ENCODE measurements at regions not wholly inside any gene's neighbourhood (a gene's known extent, or its start where the extent isn't known, plus 50 kb on each side); places are given as distances from the start of the nearest gene placed in this dataset.

DNA sequence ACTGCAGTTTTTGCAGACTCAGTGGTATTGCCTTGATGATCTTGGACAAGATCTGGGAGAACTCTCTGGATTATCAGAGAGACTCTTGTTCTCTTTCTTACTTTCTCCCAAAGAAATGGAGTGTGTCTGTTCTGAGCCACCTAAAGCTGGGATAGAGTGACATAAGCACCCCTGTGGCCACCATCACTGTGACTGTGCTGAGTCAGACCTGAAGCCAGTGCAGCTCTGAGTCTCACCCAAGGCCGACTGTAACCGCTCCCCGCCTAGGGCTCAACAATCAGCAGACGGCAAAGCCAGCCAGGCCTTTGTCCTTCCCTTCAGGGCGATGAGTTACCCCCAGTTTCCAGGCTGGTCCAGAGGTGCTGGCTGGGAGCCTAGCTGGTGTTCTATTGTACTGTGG is 795.6 kb downstream of the UQCRFS1 start:
- H3K23ac ChIP-seq (ENCODE audit: insufficient read length, low read depth, low read length), result no peak overlapping the region
- no peak overlapping the region for H4K91ac ChIP-seq (ENCODE audit: insufficient read length, low read depth, low read length)
- no peak overlapping the region for H2AK5ac ChIP-seq (ENCODE audit: insufficient read length, low read length)
- no peak overlapping the region; the same call in 1 of the 2 replicates for H3K14ac ChIP-seq (ENCODE audit: insufficient read depth, low read length)
- no peaks in the 10 kb centered on the region for H3K27me3 ChIP-seq (ENCODE audit: insufficient read depth, low read length)
- H2BK15ac ChIP-seq (ENCODE audit: low read depth, low read length), result no peak overlapping the region
- H3K79me1 ChIP-seq (ENCODE audit: insufficient read depth, low read depth, low read length, poor library complexity, severe bottlenecking), result no peaks in the 10 kb centered on the region
- Mint-ChIP-seq H3K36me3 (ENCODE audit: insufficient read depth in 1 of 3, low read depth in 3 of 3) (no peaks in the 10 kb centered on the region), H3K9me3 (no peaks in the 10 kb centered on the region; a peak in 1 of 5 replicates), H3K27me3 (ENCODE audit: low read depth) (no peaks in the 10 kb centered on the region), H3K4me3 (no peak overlapping the region), H3K4me1 (peaks cover 0 to 2% of the 10 kb centered on the region in 2 experiments; a peak in 1 of 4 replicates), H3K27ac (no peak overlapping the region)
- H3T11ph ChIP-seq (ENCODE audit: low read length), result no peak overlapping the region
- no peak for DNase-seq
- H4K8ac ChIP-seq (replicated peaks; ENCODE audit: insufficient read length, low read depth, low read length), result no peak overlapping the region
- H3K79me2 ChIP-seq (ENCODE audit: insufficient read depth, low read length), result no peaks in the 10 kb centered on the region
- TF ChIP-seq, protein P1, sequence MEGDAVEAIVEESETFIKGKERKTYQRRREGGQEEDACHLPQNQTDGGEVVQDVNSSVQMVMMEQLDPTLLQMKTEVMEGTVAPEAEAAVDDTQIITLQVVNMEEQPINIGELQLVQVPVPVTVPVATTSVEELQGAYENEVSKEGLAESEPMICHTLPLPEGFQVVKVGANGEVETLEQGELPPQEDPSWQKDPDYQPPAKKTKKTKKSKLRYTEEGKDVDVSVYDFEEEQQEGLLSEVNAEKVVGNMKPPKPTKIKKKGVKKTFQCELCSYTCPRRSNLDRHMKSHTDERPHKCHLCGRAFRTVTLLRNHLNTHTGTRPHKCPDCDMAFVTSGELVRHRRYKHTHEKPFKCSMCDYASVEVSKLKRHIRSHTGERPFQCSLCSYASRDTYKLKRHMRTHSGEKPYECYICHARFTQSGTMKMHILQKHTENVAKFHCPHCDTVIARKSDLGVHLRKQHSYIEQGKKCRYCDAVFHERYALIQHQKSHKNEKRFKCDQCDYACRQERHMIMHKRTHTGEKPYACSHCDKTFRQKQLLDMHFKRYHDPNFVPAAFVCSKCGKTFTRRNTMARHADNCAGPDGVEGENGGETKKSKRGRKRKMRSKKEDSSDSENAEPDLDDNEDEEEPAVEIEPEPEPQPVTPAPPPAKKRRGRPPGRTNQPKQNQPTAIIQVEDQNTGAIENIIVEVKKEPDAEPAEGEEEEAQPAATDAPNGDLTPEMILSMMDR (conservative IDR thresholded peaks at IDR 0.05), result no peak
- no peak overlapping the region for H2BK120ac ChIP-seq (ENCODE audit: low read depth, low read length, poor library complexity, severe bottlenecking)
- H3K4me2 ChIP-seq (ENCODE audit: insufficient read depth, insufficient read length, low read length), result no peak overlapping the region
- H2BK20ac ChIP-seq (ENCODE audit: low read depth, low read length, poor library complexity, severe bottlenecking), result no peak overlapping the region
- no peak overlapping the region for H3K4ac ChIP-seq (ENCODE audit: low read depth, low read length)
- H3K23me2 ChIP-seq (ENCODE audit: insufficient read length, low read depth, low read length, poor library complexity, severe bottlenecking), result no peaks in the 10 kb centered on the region
- no peak overlapping the region for H3K27ac ChIP-seq (ENCODE audit: insufficient read length, low read depth, low read length)
- H3K18ac ChIP-seq (ENCODE audit: insufficient read length, low read depth, low read length), result no peak overlapping the region
- H4K20me1 ChIP-seq (ENCODE audit: control insufficient read depth, insufficient read depth, insufficient read length), result no peaks in the 10 kb centered on the region
- no peaks in the 10 kb centered on the region for H3K4me1 ChIP-seq (ENCODE audit: insufficient read depth, low read length)
- H2BK12ac ChIP-seq (ENCODE audit: insufficient read length, low read depth, low read length), result peak overlapping the region; percentile 50
- H3K9me3 ChIP-seq (ENCODE audit: control insufficient read depth, low read depth, low read length), result no peaks in the 10 kb centered on the region
- no peak overlapping the region for H3K56ac ChIP-seq (ENCODE audit: insufficient read length, low read depth, low read length)
- H2AFZ ChIP-seq (ENCODE audit: low read length), result no peak overlapping the region
- H4K5ac ChIP-seq (ENCODE audit: insufficient read length, low read depth, low read length), result no peak overlapping the region
- H2BK5ac ChIP-seq (ENCODE audit: insufficient read length, low read length), result no peak overlapping the region
- no CpG with 5 or more reads among the region's 5 CpGs for WGBS (ENCODE audit: extremely low coverage, insufficient read length, low lambda C conversion rate)
- no peak overlapping the region for H3K9ac ChIP-seq (ENCODE audit: extremely low read depth, insufficient read length, low read length)
